Kasumi-1 (cell line): ENCODE measurements at regions not wholly inside any gene's neighbourhood (a gene's known extent, or its start where the extent isn't known, plus 50 kb on each side); places are given as distances from the start of the nearest gene placed in this dataset.
"Not testable (repeated sequence)": the region's sequence is repeated elsewhere in the genome, so short reads cannot be mapped to it uniquely, and the experiment has no call there.

Experiments
- DNase-seq, 2 experiments: peaks; one replicate each; lab custom pipeline; 2025; lab: John Stamatoyannopoulos, UW

GRCh38 chr10:46645110-46645509, 66.2 kb downstream of the SYT15 start:
- not testable (repeated sequence) for DNase-seq

- not testable (repeated sequence) for DNase-seq
Observed at GRCh38 chr10:46646132-46646531, 67.2 kb downstream of the SYT15 start.

GRCh38 chr10:46650967-46651366, 72.0 kb downstream of the SYT15 start:
- DNase-seq = not testable (repeated sequence)

GRCh38 chr10:46657437-46657836, 78.5 kb downstream of the SYT15 start:
- DNase-seq = not testable (repeated sequence)

GRCh38 chr10:46660027-46660834, 81.3 kb downstream of the SYT15 start:
- not testable (repeated sequence) for DNase-seq

- not testable (repeated sequence) for DNase-seq
Observed at GRCh38 chr10:46660835-46661164, 81.9 kb downstream of the SYT15 start.

GRCh38 chr10:46665536-46665935, 86.6 kb downstream of the SYT15 start:
- not testable (repeated sequence) for DNase-seq

- DNase-seq = not testable (repeated sequence)
Observed at GRCh38 chr10:46668357-46668997, 89.5 kb downstream of the SYT15 start.

GRCh38 chr10:46677836-46678435, 99.0 kb downstream of the SYT15 start:
- not testable (repeated sequence) for DNase-seq

- DNase-seq = not testable (repeated sequence)
Observed at GRCh38 chr10:46691397-46691796, 112.5 kb downstream of the SYT15 start.

- not testable (repeated sequence) for DNase-seq
Observed at GRCh38 chr10:46693218-46693617, 114.3 kb downstream of the SYT15 start.

- DNase-seq = not testable (repeated sequence)
Observed at GRCh38 chr10:46717264-46717663, 138.3 kb downstream of the SYT15 start.

GRCh38 chr10:46718014-46718413, 139.1 kb downstream of the SYT15 start:
- not testable (repeated sequence) for DNase-seq

GRCh38 chr10:46720386-46720785, 141.5 kb downstream of the SYT15 start:
- peak; percentile 26 to 29 for DNase-seq

GRCh38 chr10:46720811-46721518, 142.0 kb downstream of the SYT15 start:
- DNase-seq = not testable (repeated sequence)

- DNase-seq = not testable (repeated sequence)
Observed at GRCh38 chr10:46724258-46724657, 145.3 kb downstream of the SYT15 start.

GRCh38 chr10:46728359-46728758, 149.4 kb downstream of the SYT15 start:
- DNase-seq = not testable (repeated sequence)

GRCh38 chr10:46730729-46731128, 151.8 kb downstream of the SYT15 start:
- DNase-seq = not testable (repeated sequence)

- not testable (repeated sequence) for DNase-seq
Observed at GRCh38 chr10:46733635-46734261, 154.8 kb downstream of the SYT15 start.

GRCh38 chr10:46734262-46734642, 155.3 kb downstream of the SYT15 start:
- not testable (repeated sequence) for DNase-seq

GRCh38 chr10:46739919-46740318, 161.0 kb downstream of the SYT15 start:
- DNase-seq = not testable (repeated sequence)

GRCh38 chr10:46740368-46740767, 161.4 kb downstream of the SYT15 start:
- DNase-seq = not testable (repeated sequence)
